K562 (cell line): ENCODE measurements at regions not wholly inside any gene's neighbourhood (a gene's known extent, or its start where the extent isn't known, plus 50 kb on each side); places are given as distances from the start of the nearest gene placed in this dataset.

Experiments
- BRD9 ChIP-seq: fragments of 450-650 bp; IDR thresholded peaks from 2 replicates; pipeline ENCODE4 v1.6.1; 2018; ENCODE audit warnings: low read depth; ENCODE audit not compliant: partially characterized antibody
- CBX1 ChIP-seq: sonication (generic); IDR thresholded peaks from 2 replicates; pipeline ENCODE4 v1.6.1; 2016; ENCODE audit warnings: antibody characterized with exemption, low read depth, mild to moderate bottlenecking
- KDM1A ChIP-seq, 2 experiments: fragments of 450-650 bp; IDR thresholded peaks; 2 replicates each; pipeline ENCODE4 v1.6.1; 2016; ENCODE audit warnings: mild to moderate bottlenecking in 2 of 2
- KLF6 ChIP-seq: fragments of 250-450 bp; sonication (Bioruptor Pico); IDR thresholded peaks from 2 replicates; pipeline ENCODE4 v1.4.0; 2020; ENCODE audit warnings: mild to moderate bottlenecking, moderate library complexity, borderline replicate concordance
- NR4A1 ChIP-seq, 2 experiments: fragments of 250-450 bp in 1 of 2; fragments of 450-650 bp in 1 of 2; sonication (Bioruptor Pico) in 1 of 2; IDR thresholded peaks; 2 replicates each; pipeline versions ENCODE4 v1.4.0 to v1.6.1; 2016 to 2020; ENCODE audit warnings: mild to moderate bottlenecking in 2 of 2, missing compliant biosample characterization in 1 of 2, missing genetic modification characterization in 1 of 2, moderate library complexity in 1 of 2
- POLR3A ChIP-seq: IDR thresholded peaks from 2 replicates; pipeline ENCODE4 v1.6.1; 2011; ENCODE audit warnings: borderline replicate concordance, mild to moderate bottlenecking, moderate library complexity; ENCODE audit not compliant: insufficient read length, insufficient read depth; ENCODE audit errors: extremely low read depth
- POLR3G ChIP-seq: IDR thresholded peaks from 2 replicates; pipeline ENCODE4 v1.6.1; 2011; ENCODE audit not compliant: insufficient read length, insufficient replicate concordance; ENCODE audit errors: extremely low read depth
- REST ChIP-seq, 2 experiments: fragments of 450-650 bp; formaldehyde crosslinking in 1 of 2; IDR thresholded peaks; 2 replicates each; pipeline versions ENCODE4 v1.4.0 to v1.6.1; 2014 to 2020; ENCODE audit warnings: mild to moderate bottlenecking in 2 of 2, borderline replicate concordance in 1 of 2, low read depth in 1 of 2
- TRIM25 ChIP-seq: fragments of 450-650 bp; IDR thresholded peaks from 2 replicates; pipeline ENCODE4 v1.7.0; 2016; ENCODE audit warnings: borderline replicate concordance
- ZBTB9 ChIP-seq: fragments of 450-650 bp; formaldehyde crosslinking; IDR thresholded peaks from 2 replicates; pipeline ENCODE4 v1.4.0; 2020; ENCODE audit warnings: mild to moderate bottlenecking, moderate library complexity
- ZNF143 ChIP-seq: sonication (generic); formaldehyde crosslinking; IDR thresholded peaks from 2 replicates; pipeline ENCODE4 v1.9.0; 2022; ENCODE audit warnings: mild to moderate bottlenecking, missing genetic modification reagents
- ZNF589 ChIP-seq: fragments of 200-800 bp; sonication (Bioruptor generic); IDR thresholded peaks from 2 replicates; pipeline ENCODE4 v1.6.1; 2016; ENCODE audit warnings: low read depth, missing genetic modification characterization, missing compliant biosample characterization
- ZNF76 ChIP-seq: fragments of 250-450 bp; sonication (Bioruptor Pico); IDR thresholded peaks from 2 replicates; pipeline ENCODE4 v1.4.0; 2020; ENCODE audit warnings: mild to moderate bottlenecking, moderate library complexity, borderline replicate concordance
- TF ChIP-seq, protein P1 (sequence below): sonication (generic); formaldehyde crosslinking; IDR thresholded peaks from 2 replicates; pipeline ENCODE4 v1.8.1; 2023; ENCODE audit warnings: mild to moderate bottlenecking, missing genetic modification reagents, moderate library complexity

DNA sequence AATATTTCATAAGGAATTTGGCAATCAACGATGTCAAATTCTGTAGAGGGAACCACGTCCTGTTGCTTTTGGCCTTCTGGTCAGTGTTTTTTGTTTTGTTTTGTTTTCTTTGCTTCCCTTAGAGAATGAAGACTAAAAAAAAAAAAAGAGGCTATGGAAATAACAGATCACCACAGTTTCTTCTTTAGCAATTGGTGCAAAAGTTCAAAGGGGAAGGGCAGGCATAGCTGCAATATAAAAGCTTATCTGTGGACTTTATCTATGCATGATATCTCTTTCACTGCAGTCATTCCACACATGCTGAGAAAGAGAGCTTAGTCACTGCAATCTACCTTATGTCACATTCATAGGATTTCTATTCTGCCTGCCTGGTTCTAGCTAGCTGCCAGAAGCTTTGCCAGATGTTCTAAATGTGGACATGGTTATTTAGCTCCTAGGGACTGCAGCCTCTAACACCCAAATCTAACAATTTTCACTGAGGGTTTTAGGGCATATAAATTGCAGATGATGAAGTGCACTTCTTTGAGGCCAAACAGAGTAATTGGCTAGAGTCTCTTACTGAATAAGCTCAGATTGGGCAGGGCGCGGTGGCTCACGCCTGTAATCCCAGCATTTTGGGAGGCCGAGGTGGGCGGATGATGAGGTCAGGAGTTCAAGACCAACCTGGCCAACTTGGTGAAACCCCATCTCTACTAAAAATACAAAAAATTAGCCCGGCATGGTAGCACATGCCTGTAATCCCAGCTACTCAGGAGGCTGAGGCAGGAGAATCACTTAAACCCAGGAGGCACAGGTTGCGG lies 637.2 kb downstream of the NTRK3 start (continued):
- TF ChIP-seq REST (IDR thresholded peaks at IDR 0.05; ENCODE audit: borderline replicate concordance) (no peak), REST (CRISPR knock-in tag; IDR thresholded peaks at IDR 0.05; ENCODE audit: low read depth) (no peak), ZNF76 (CRISPR knock-in tag) (no peak), NR4A1 (CRISPR knock-in tag; IDR thresholded peaks at IDR 0.05) (no peak), NR4A1 (tag; IDR thresholded peaks at IDR 0.05) (no peak), CBX1 (no peak), KLF6 (CRISPR knock-in tag) (no peak), ZNF589 (CRISPR knock-in tag) (no peak), POLR3A (no peak), ZNF143 (CRISPR knock-in tag) (no peak), TRIM25 (no peak), POLR3G (no peak), BRD9 (no peak), ZBTB9 (CRISPR knock-in tag) (no peak), KDM1A (IDR thresholded peaks at IDR 0.05) (peak in 1 of 2 experiments; percentile 14; a peak in 1 of 4 replicates)
- TF ChIP-seq, protein P1, sequence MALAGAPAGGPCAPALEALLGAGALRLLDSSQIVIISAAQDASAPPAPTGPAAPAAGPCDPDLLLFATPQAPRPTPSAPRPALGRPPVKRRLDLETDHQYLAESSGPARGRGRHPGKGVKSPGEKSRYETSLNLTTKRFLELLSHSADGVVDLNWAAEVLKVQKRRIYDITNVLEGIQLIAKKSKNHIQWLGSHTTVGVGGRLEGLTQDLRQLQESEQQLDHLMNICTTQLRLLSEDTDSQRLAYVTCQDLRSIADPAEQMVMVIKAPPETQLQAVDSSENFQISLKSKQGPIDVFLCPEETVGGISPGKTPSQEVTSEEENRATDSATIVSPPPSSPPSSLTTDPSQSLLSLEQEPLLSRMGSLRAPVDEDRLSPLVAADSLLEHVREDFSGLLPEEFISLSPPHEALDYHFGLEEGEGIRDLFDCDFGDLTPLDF = no peak
